ENCODE measurements at regions not wholly inside any gene's neighbourhood (a gene's known extent, or its start where the extent isn't known, plus 50 kb on each side); places are given as distances from the start of the nearest gene placed in this dataset.

- no peak for TF ChIP-seq BCL11A (IDR thresholded peaks at IDR 0.05; ENCODE audit: low read depth in 2 of 2, low read length in 2 of 2)
- TF ChIP-seq USF2 (IDR thresholded peaks at IDR 0.05; ENCODE audit: low read length): no peak
- TF ChIP-seq CEBPB (IDR thresholded peaks at IDR 0.05; ENCODE audit: low read depth, low read length): no peak
- no peak for TF ChIP-seq FOSL1 (IDR thresholded peaks at IDR 0.05; ENCODE audit: insufficient read depth, low read depth, low read length)
- TF ChIP-seq POLR2AphosphoS5 (IDR thresholded peaks at IDR 0.05; ENCODE audit: low read depth, low read length): no peak
- no peak for TF ChIP-seq SUZ12 (IDR thresholded peaks at IDR 0.05; ENCODE audit: low read length)
- no peak for TF ChIP-seq HDAC6 (IDR thresholded peaks at IDR 0.05; ENCODE audit: low read depth, low read length)
- TF ChIP-seq CHD2 (IDR thresholded peaks at IDR 0.05; ENCODE audit: low read length): no peak
- TF ChIP-seq RFX5 (IDR thresholded peaks at IDR 0.05; ENCODE audit: borderline replicate concordance, low read depth, low read length): no peak
- no peak for TF ChIP-seq CTCF (IDR thresholded peaks at IDR 0.05; ENCODE audit: control extremely low read depth in 1 of 3, insufficient read depth in 1 of 3, low read depth in 1 of 3, low read length in 3 of 3)
- TF ChIP-seq BACH1 (IDR thresholded peaks at IDR 0.05; ENCODE audit: low read length): no peak
Measured at GRCh38 chr7:67414858-67415257, 418.2 kb downstream of the TYW1 start.

All from H1 (cell line).